OCI-LY3 (cell line): ENCODE measurements at regions not wholly inside any gene's neighbourhood (a gene's known extent, or its start where the extent isn't known, plus 50 kb on each side); places are given as distances from the start of the nearest gene placed in this dataset.

Experiments used
- H2AFZ ChIP-seq: fragments of 200-600, 300-600 bp; shearing (Covaris generic); 2 replicates; pipeline ENCODE4 v1.6.0; 2014; ENCODE audit warnings: antibody characterized with exemption, low read depth, low read length
- H3K27ac ChIP-seq: fragments of 200-600, 300-600 bp; sonication (generic); 2 replicates; pipeline ENCODE4 v1.5.1; 2014; ENCODE audit warnings: mild to moderate bottlenecking, low read length, moderate library complexity, mixed read lengths
- H3K27me3 ChIP-seq: fragments of 200-600, 300-600 bp; sonication (generic); 2 replicates; pipeline ENCODE4 v1.6.1; 2014; ENCODE audit warnings: low read depth, low read length, mixed read lengths
- H3K36me3 ChIP-seq: fragments of 200-600, 300-600 bp; sonication (generic); replicated peaks from 2 replicates; pipeline ENCODE3; 2014; ENCODE audit warnings: low read depth, low read length, mixed read lengths
- H3K4me1 ChIP-seq: fragments of 300-600, 200-600 bp; sonication (generic); 2 replicates; pipeline ENCODE4 v1.6.1; 2014; ENCODE audit warnings: low read length, mixed read lengths
- H3K4me2 ChIP-seq: fragments of 200-600, 300-600 bp; sonication (generic); 2 replicates; pipeline ENCODE4 v1.6.1; 2014; ENCODE audit warnings: low read length, mixed read lengths
- H3K4me3 ChIP-seq: fragments of 300-600, 200-600 bp; sonication (generic); 2 replicates; pipeline ENCODE4 v1.5.1; 2014; ENCODE audit warnings: antibody characterized with exemption, mild to moderate bottlenecking, low read length, moderate library complexity
- H3K79me2 ChIP-seq: fragments of 300-600, 200-600 bp; shearing (Covaris generic); 2 replicates; pipeline ENCODE4 v1.6.1; 2014; ENCODE audit warnings: mild to moderate bottlenecking, low read length, mixed read lengths
- H3K9ac ChIP-seq: fragments of 300-600, 200-600 bp; shearing (Covaris generic); 2 replicates; pipeline ENCODE4 v1.6.0; 2014; ENCODE audit warnings: mild to moderate bottlenecking, low read length, moderate library complexity
- H3K9me3 ChIP-seq: fragments of 200-600, 300-600 bp; shearing (Covaris generic); 2 replicates; pipeline ENCODE4 v1.6.1; 2014; ENCODE audit warnings: low read length, mixed read lengths; ENCODE audit not compliant: insufficient read depth
- H4K20me1 ChIP-seq: fragments of 200-600, 300-600 bp; sonication (generic); 2 replicates; pipeline ENCODE4 v1.6.1; 2016; ENCODE audit warnings: low read length, mixed read lengths; ENCODE audit not compliant: insufficient read depth
- CTCF ChIP-seq: fragments of 200-600, 300-600 bp; sonication (generic); IDR thresholded peaks from 2 replicates; pipeline ENCODE4 v1.5.1; 2014; ENCODE audit warnings: antibody characterized with exemption, low read length, low read depth
- EZH2phosphoT487 ChIP-seq: fragments of 200-600 bp; shearing (Covaris generic); IDR thresholded peaks from 2 replicates; pipeline ENCODE4 v1.6.1; 2018; ENCODE audit warnings: antibody characterized with exemption, mixed run types, low read depth

GRCh38 chr18:10202845-10203321 is 251.6 kb upstream of the APCDD1 start:
- Histone ChIP-seq H3K4me1 (no peaks in the 10 kb centered on the region), H3K9ac (no peak overlapping the region), H3K4me2 (no peak overlapping the region), H3K9me3 (no peaks in the 10 kb centered on the region), H4K20me1 (no peaks in the 10 kb centered on the region), H3K27ac (no peak overlapping the region), H3K4me3 (no peak overlapping the region), H3K27me3 (peaks cover 4% of the 10 kb centered on the region), H3K36me3 (no peaks in the 10 kb centered on the region), H2AFZ (no peak overlapping the region), H3K79me2 (no peaks in the 10 kb centered on the region)
- TF ChIP-seq EZH2phosphoT487 (no peak), CTCF (no peak)

GRCh38 chr18:10205151-10205550 is 249.3 kb upstream of the APCDD1 start:
- Histone ChIP-seq H3K9me3 (no peaks in the 10 kb centered on the region), H3K79me2 (no peaks in the 10 kb centered on the region), H3K36me3 (no peaks in the 10 kb centered on the region)

GRCh38 chr18:10207682-10208345 is 246.6 kb upstream of the APCDD1 start:
- Histone ChIP-seq H3K27me3 (no peaks in the 10 kb centered on the region; the same call in 1 of the 2 replicates), H2AFZ (no peak overlapping the region), H4K20me1 (no peaks in the 10 kb centered on the region), H3K27ac (no peak overlapping the region), H3K4me2 (no peak overlapping the region), H3K4me1 (no peaks in the 10 kb centered on the region), H3K9ac (no peak overlapping the region), H3K36me3 (no peaks in the 10 kb centered on the region), H3K4me3 (no peak overlapping the region), H3K9me3 (no peaks in the 10 kb centered on the region), H3K79me2 (no peaks in the 10 kb centered on the region)
- TF ChIP-seq CTCF (no peak), EZH2phosphoT487 (no peak)

More at GRCh38 chr18:10205151-10205550, 249.3 kb upstream of the APCDD1 start:
- Histone ChIP-seq H3K4me3 (no peak overlapping the region), H3K9ac (no peak overlapping the region), H4K20me1 (no peaks in the 10 kb centered on the region), H3K4me1 (no peaks in the 10 kb centered on the region), H2AFZ (no peak overlapping the region), H3K27ac (no peak overlapping the region), H3K4me2 (no peak overlapping the region), H3K27me3 (no peaks in the 10 kb centered on the region; the same call in 1 of the 2 replicates)
- TF ChIP-seq EZH2phosphoT487 (no peak), CTCF (no peak)

GRCh38 chr18:10209302-10209701 is 245.1 kb upstream of the APCDD1 start:
- H3K79me2 ChIP-seq: no peaks in the 10 kb centered on the region
- no peak for TF ChIP-seq CTCF
- TF ChIP-seq EZH2phosphoT487: no peak
- no peak overlapping the region for H3K9ac ChIP-seq
- no peak overlapping the region for H3K4me3 ChIP-seq
- H3K36me3 ChIP-seq: no peaks in the 10 kb centered on the region
- no peak overlapping the region for H3K27ac ChIP-seq
- no peaks in the 10 kb centered on the region; the same call in 1 of the 2 replicates for H3K27me3 ChIP-seq
- H3K4me2 ChIP-seq: no peak overlapping the region
- no peaks in the 10 kb centered on the region for H3K9me3 ChIP-seq
- H3K4me1 ChIP-seq: peaks cover 9% of the 10 kb centered on the region
- H4K20me1 ChIP-seq: no peaks in the 10 kb centered on the region
- H2AFZ ChIP-seq: no peak overlapping the region
